HCT116 (cell line): ENCODE measurements at regions not wholly inside any gene's neighbourhood (a gene's known extent, or its start where the extent isn't known, plus 50 kb on each side); places are given as distances from the start of the nearest gene placed in this dataset.

Experiments
- ATAC-seq: fragments of 200-7000 bp; cut with Tn5 transposase; 2 replicates; pipeline ENCODE4 v1.9.1; 2020; ENCODE audit warnings: mild to moderate bottlenecking, moderate library complexity
- BruUV-seq: library from RNA; stranded (reverse); fragments of 400-500 nt; replicated peaks from 2 replicates; lab custom pipeline; 2021; lab: Mats Ljungman, UMichigan
- CTCF ChIA-PET: fragments of 300-600 bp; sonication (Branson Sonifier 250); formaldehyde crosslinking; loops from one replicate; lab custom pipeline; 2021; ENCODE audit warnings: antibody characterized with exemption; lab: Charles Lee
- POLR2A ChIA-PET: fragments of 300-600, 350-600 bp; sonication (Branson Sonifier 250); formaldehyde crosslinking; loops from one replicate; lab custom pipeline; 2021; ENCODE audit warnings: antibody characterized with exemption; lab: Charles Lee
- RAD21 ChIA-PET, 2 experiments: fragments of 300-600 bp; sonication (Branson Sonifier 250); formaldehyde crosslinking; loops; one replicate each; lab custom pipeline; 2023; ENCODE audit warnings: low total read pairs in 2 of 2; ENCODE audit not compliant: uncharacterized antibody in 2 of 2, unreplicated experiment in 2 of 2, low non-redundant PET in 1 of 2; lab: Charles Lee
- DNase-seq: peaks from one replicate; pipeline ENCODE4 v3.0.0-alpha.2; 2010; ENCODE audit warnings: low read depth, low spot score
- H2AFZ ChIP-seq: fragments of 200-600 bp; shearing (Covaris generic), sonication (generic); 2 replicates; pipeline ENCODE4 v1.6.1; 2017; ENCODE audit warnings: low read depth, mixed run types, mixed read lengths, antibody characterized with exemption, low read length; ENCODE audit not compliant: poor library complexity, severe bottlenecking
- H3K27ac ChIP-seq: 2 replicates; pipeline ENCODE4 v1.5.1; 2012; ENCODE audit warnings: low read depth, low read length
- H3K27me3 ChIP-seq: fragments of 200-600 bp; sonication (generic); 2 replicates; pipeline ENCODE4 v1.6.1; 2016; ENCODE audit warnings: mixed run types, low read length, mixed read lengths; ENCODE audit not compliant: insufficient read depth
- H3K36me3 ChIP-seq, 2 experiments: fragments of 200-500 bp in 1 of 2; fragments of 200-600 bp in 1 of 2; sonication (Bioruptor generic) in 1 of 2; sonication (generic) in 1 of 2; 2 replicates each; pipeline versions ENCODE4 v1.5.1 to v1.6.1; 2014 to 2016; ENCODE audit warnings: low read length in 2 of 2, inconsistent platforms in 1 of 2, mixed read lengths in 1 of 2, mixed run types in 1 of 2; ENCODE audit not compliant: insufficient read depth in 2 of 2, control insufficient read depth in 1 of 2
- H3K4me1 ChIP-seq, 2 experiments: fragments of 200-600 bp in 1 of 2; sonication (generic) in 1 of 2; 2 replicates each; pipeline versions ENCODE4 v1.5.1 to v1.6.1; 2012 to 2017; ENCODE audit warnings: low read length in 2 of 2, inconsistent platforms in 1 of 2, mild to moderate bottlenecking in 1 of 2, mixed read lengths in 1 of 2, mixed run types in 1 of 2, moderate library complexity in 1 of 2; ENCODE audit not compliant: insufficient read depth in 2 of 2, control insufficient read depth in 1 of 2
- H3K4me2 ChIP-seq: fragments of 200-600 bp; sonication (generic); 2 replicates; pipeline ENCODE4 v1.6.1; 2017; ENCODE audit warnings: mixed run types, low read length, mixed read lengths
- H3K4me3 ChIP-seq, 2 experiments: fragments of 200-600 bp in 1 of 2; sonication (generic) in 1 of 2; replicated peaks in 1 of 2; 2 replicates each; pipeline ENCODE4 v1.5.1; 2011 to 2016; ENCODE audit warnings: low read length in 2 of 2, control low read depth in 1 of 2, low read depth in 1 of 2, mild to moderate bottlenecking in 1 of 2, mixed read lengths in 1 of 2, mixed run types in 1 of 2
- H3K79me2 ChIP-seq: fragments of 200-600 bp; sonication (generic); 2 replicates; pipeline ENCODE4 v1.6.1; 2017; ENCODE audit warnings: mild to moderate bottlenecking, mixed run types, low read length, moderate library complexity, mixed read lengths; ENCODE audit not compliant: insufficient read depth
- H3K9ac ChIP-seq: fragments of 200-600 bp; sonication (generic); 2 replicates; pipeline ENCODE4 v1.6.1; 2016; ENCODE audit warnings: low read length, mixed read lengths
- H3K9me2 ChIP-seq: fragments of 200-600 bp; sonication (generic), shearing (Covaris generic); 2 replicates; pipeline ENCODE4 v1.6.1; 2017; ENCODE audit warnings: mixed run types, mild to moderate bottlenecking, moderate library complexity; ENCODE audit not compliant: insufficient read depth
- H3K9me3 ChIP-seq, 2 experiments: fragments of 200-500 bp in 1 of 2; fragments of 200-600 bp in 1 of 2; sonication (Bioruptor generic) in 1 of 2; sonication (generic) in 1 of 2; 2 replicates each; pipeline ENCODE4 v1.6.1; 2014 to 2017; ENCODE audit warnings: low read length in 2 of 2, mixed read lengths in 2 of 2, inconsistent platforms in 1 of 2, low read depth in 1 of 2, mild to moderate bottlenecking in 1 of 2, mixed run types in 1 of 2, moderate library complexity in 1 of 2; ENCODE audit not compliant: control insufficient read depth in 1 of 2, insufficient read depth in 1 of 2
- H4K20me1 ChIP-seq: fragments of 200-600 bp; sonication (generic), shearing (Covaris generic); 2 replicates; pipeline ENCODE4 v1.6.1; 2017; ENCODE audit warnings: mixed run types, mild to moderate bottlenecking, moderate library complexity; ENCODE audit not compliant: insufficient read depth
- CEBPB ChIP-seq: IDR thresholded peaks from 2 replicates; pipeline ENCODE4 v1.6.1; 2012; ENCODE audit warnings: low read depth
- CTCF ChIP-seq, 3 experiments: fragments of 200-600 bp in 1 of 3; sonication (generic) in 1 of 3; IDR thresholded peaks in 2 of 3; conservative IDR thresholded peaks in 1 of 3; 2 replicates each; pipeline ENCODE4 v1.5.1; 2012 to 2017; ENCODE audit warnings: low read depth in 2 of 3, low read length in 2 of 3, antibody characterized with exemption in 1 of 3, borderline replicate concordance in 1 of 3, control low read depth in 1 of 3, mild to moderate bottlenecking in 1 of 3, mixed read lengths in 1 of 3, mixed run types in 1 of 3, moderate library complexity in 1 of 3; ENCODE audit not compliant: insufficient read depth in 1 of 3
- EGR1 ChIP-seq: IDR thresholded peaks from 2 replicates; pipeline ENCODE4 v1.6.1; 2012; ENCODE audit warnings: low read depth
- ELF1 ChIP-seq: IDR thresholded peaks from 2 replicates; pipeline ENCODE4 v1.6.1; 2012; ENCODE audit warnings: low read depth, borderline replicate concordance
- EZH2 ChIP-seq: fragments of 200-600 bp; sonication (generic); IDR thresholded peaks from 2 replicates; pipeline ENCODE4 v1.6.1; 2017; ENCODE audit warnings: antibody characterized with exemption, mixed run types
- EZH2phosphoT487 ChIP-seq: fragments of 200-600 bp; IDR thresholded peaks from 2 replicates; pipeline ENCODE4 v1.6.1; 2018; ENCODE audit warnings: antibody characterized with exemption, borderline replicate concordance
- FOSL1 ChIP-seq: IDR thresholded peaks from 2 replicates; pipeline ENCODE4 v1.6.1; 2012; ENCODE audit warnings: low read depth
- SP1 ChIP-seq: IDR thresholded peaks from 2 replicates; pipeline ENCODE4 v1.6.1; 2012; ENCODE audit warnings: low read depth
- YY1 ChIP-seq: IDR thresholded peaks from 2 replicates; pipeline ENCODE4 v1.6.1; 2011; ENCODE audit warnings: low read length, low read depth, moderate library complexity, mild to moderate bottlenecking; ENCODE audit not compliant: insufficient replicate concordance; ENCODE audit errors: extremely low read depth
- ZBTB33 ChIP-seq: IDR thresholded peaks from 2 replicates; pipeline ENCODE4 v1.6.1; 2011; ENCODE audit warnings: mild to moderate bottlenecking, low read length, moderate library complexity; ENCODE audit not compliant: insufficient replicate concordance; ENCODE audit errors: extremely low read depth
- ZFX ChIP-seq: fragments of 450-650 bp; IDR thresholded peaks from 2 replicates; pipeline ENCODE4 v1.6.1; 2017
- ZNF274 ChIP-seq: fragments of 200-500 bp; sonication (Bioruptor generic); IDR thresholded peaks from 2 replicates; pipeline ENCODE4 v1.6.1; 2014; ENCODE audit warnings: mild to moderate bottlenecking, low read depth, low read length, inconsistent platforms
- intact Hi-C: fragments of 100-400 bp; cut with micrococcal nuclease; formaldehyde crosslinking; loops from 2 replicates; pipeline ENCODE4 v1.10.0; 2022

- POLR2A ChIA-PET: no interaction called here
- CTCF ChIA-PET: no interaction called here
- BruUV-seq: no TSS peak
- H3K4me1 ChIP-seq: peaks cover under 1 to 14% of the 10 kb centered on the region in 2 experiments; a peak in 3 of 4 replicates
- H3K9me2 ChIP-seq: no peaks in the 10 kb centered on the region
- H3K36me3 ChIP-seq: 0 out of 4 replicates have a peak, but pooled peaks cover 0 to 3% of the 10 kb centered on the region in 2 experiments
- H2AFZ ChIP-seq: no peak overlapping the region
- H4K20me1 ChIP-seq: no peaks in the 10 kb centered on the region
- RAD21 ChIA-PET: no interaction called here
- H3K27ac ChIP-seq: no peak overlapping the region
- intact Hi-C loops: no loop called here
- H3K9ac ChIP-seq: no peak overlapping the region
- H3K79me2 ChIP-seq: 0 out of 2 replicates have a peak, but pooled peaks cover 5% of the 10 kb centered on the region
- peaks cover 0 to 8% of the 10 kb centered on the region in 2 experiments; a peak in 1 of 4 replicates for H3K9me3 ChIP-seq
- no peak for TF ChIP-seq FOSL1
- no peak for TF ChIP-seq EZH2
- no peak for TF ChIP-seq ZBTB33
- no peak for TF ChIP-seq EZH2phosphoT487
- no peak for TF ChIP-seq CEBPB
- TF ChIP-seq ELF1: no peak
- no peaks in the 10 kb centered on the region for H3K27me3 ChIP-seq
- ATAC-seq: no peak
- H3K4me3 ChIP-seq: no peak overlapping the region
- H3K4me2 ChIP-seq: no peak overlapping the region
- DNase-seq: no peak
Measured at GRCh38 chr12:127046467-127046866, 1220.5 kb upstream of the TMEM132C start.

- intact Hi-C loops: no loop called here
- H3K36me3 ChIP-seq: 0 out of 4 replicates have a peak, but pooled peaks cover 0 to 4% of the 10 kb centered on the region in 2 experiments
- ATAC-seq (no peak), DNase-seq (no peak)
- no TSS peak for BruUV-seq
- no peaks in the 10 kb centered on the region for H3K27me3 ChIP-seq
- H3K9ac ChIP-seq: no peak overlapping the region
- H3K4me2 ChIP-seq: no peak overlapping the region
- H4K20me1 ChIP-seq: no peaks in the 10 kb centered on the region
- H3K9me2 ChIP-seq: no peaks in the 10 kb centered on the region
- H3K9me3 ChIP-seq: peaks cover 0 to 11% of the 10 kb centered on the region in 2 experiments; a peak in 1 of 4 replicates
- no peak overlapping the region for H3K27ac ChIP-seq
- no peak overlapping the region for H2AFZ ChIP-seq
- ChIA-PET POLR2A (no interaction called here), RAD21 (no interaction called here), CTCF (no interaction called here)
- peaks cover 13 to 30% of the 10 kb centered on the region in 2 experiments for H3K4me1 ChIP-seq
- H3K4me3 ChIP-seq: no peak overlapping the region
- H3K79me2 ChIP-seq: 0 out of 2 replicates have a peak, but pooled peaks cover 5% of the 10 kb centered on the region
- no peak for TF ChIP-seq ELF1
- no peak for TF ChIP-seq EGR1
- no peak for TF ChIP-seq ZNF274
- no peak for TF ChIP-seq ZFX
- TF ChIP-seq YY1: no peak
- no peak for TF ChIP-seq CEBPB
- TF ChIP-seq CTCF (IDR thresholded peaks at IDR 0.05 in 2 of 3, conservative IDR thresholded peaks at IDR 0.05 in 1 of 3; ENCODE audit: borderline replicate concordance in 1 of 3, insufficient read depth in 1 of 3, low read depth in 2 of 3, low read length in 2 of 3): no peak
- TF ChIP-seq SP1: no peak
Measured at GRCh38 chr12:127048057-127048456, 1218.9 kb upstream of the TMEM132C start.
